ENCODE measurements at regions not wholly inside any gene's neighbourhood (a gene's known extent, or its start where the extent isn't known, plus 50 kb on each side); places are given as distances from the start of the nearest gene placed in this dataset.

GRCh38 chr18:76052227-76052595, 442.8 kb downstream of the ZNF516 start:
- TF ChIP-seq POLR2A (IDR thresholded peaks at IDR 0.05): no peak
- TF ChIP-seq CTCF (IDR thresholded peaks at IDR 0.05): no peak
